ENCODE measurements at regions not wholly inside any gene's neighbourhood (a gene's known extent, or its start where the extent isn't known, plus 50 kb on each side); places are given as distances from the start of the nearest gene placed in this dataset.
"Not testable (repeated sequence)": the region's sequence is repeated elsewhere in the genome, so short reads cannot be mapped to it uniquely, and the experiment has no call there.

- DNase-seq (ENCODE audit: low spot score): no peak
Measured at GRCh38 chr6:121688974-121689373, 253.5 kb downstream of the GJA1 start.

DNA sequence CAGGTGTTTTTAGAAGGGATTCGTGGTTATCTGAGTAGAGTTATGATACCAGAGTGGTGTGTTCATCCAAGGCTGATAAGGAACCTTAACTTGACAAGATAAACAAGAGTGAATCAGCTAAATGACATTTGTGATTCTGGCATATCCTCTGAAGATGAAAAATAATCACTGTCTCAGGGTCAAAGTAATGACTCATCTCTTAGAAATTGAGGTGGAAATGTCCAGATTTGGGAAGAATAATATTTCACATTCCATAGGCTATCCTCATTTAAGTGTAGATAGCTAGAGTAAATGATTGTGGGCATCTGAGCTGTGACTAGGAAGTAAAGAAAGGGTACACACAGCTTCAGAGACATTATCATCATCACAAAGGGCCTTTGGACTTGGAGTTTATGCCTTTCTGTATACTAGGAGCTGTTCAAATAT, 255.7 kb downstream of the GJA1 start:
- DNase-seq (ENCODE audit: low spot score): peak; percentile 63

DNA sequence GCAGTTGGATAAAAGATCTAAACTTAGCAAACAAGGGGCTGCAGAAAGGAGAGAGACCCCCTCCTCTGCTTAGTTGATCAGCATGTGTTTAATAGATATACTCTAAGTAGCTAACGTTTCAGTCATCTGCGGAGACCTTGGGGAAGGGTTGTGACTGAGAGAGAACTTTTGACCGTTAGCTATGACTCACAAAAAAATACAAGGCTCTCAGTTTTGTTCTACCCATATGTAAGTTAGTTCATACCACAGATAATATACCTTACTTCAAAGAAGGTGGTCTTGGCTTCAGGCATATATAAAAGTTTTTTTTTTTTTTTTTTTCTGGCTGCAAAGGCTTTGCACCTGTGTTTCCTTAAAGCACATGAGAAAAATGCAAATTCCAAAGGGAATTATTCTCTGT, 258.9 kb downstream of the GJA1 start:
- no peak for DNase-seq (ENCODE audit: low spot score)

GRCh38 chr6:121694801-121695251, 259.4 kb downstream of the GJA1 start:
- no peak for DNase-seq (ENCODE audit: low spot score)

- no peak for DNase-seq (ENCODE audit: low spot score)
Measured at GRCh38 chr6:121695329-121695728, 259.9 kb downstream of the GJA1 start.

DNA sequence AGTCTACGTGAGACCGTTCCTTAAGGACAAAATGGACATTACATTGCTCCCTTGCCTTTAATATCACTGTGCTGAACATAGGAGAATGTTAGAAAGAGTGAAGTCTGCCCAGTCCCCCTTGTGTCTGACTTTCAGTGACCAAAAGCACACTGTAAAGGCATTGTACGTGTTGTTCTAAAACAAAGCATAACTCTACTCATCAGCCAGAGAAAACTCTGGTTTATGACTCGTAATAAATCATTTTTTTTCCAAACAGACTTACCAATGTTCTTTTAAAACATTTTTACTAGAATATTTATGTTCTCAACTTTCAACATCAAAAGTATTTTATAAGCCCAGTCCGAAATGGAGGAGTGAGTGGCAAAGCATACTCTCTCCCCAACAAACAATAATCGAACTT, 262.5 kb downstream of the GJA1 start:
- DNase-seq (ENCODE audit: low spot score): no peak

DNA sequence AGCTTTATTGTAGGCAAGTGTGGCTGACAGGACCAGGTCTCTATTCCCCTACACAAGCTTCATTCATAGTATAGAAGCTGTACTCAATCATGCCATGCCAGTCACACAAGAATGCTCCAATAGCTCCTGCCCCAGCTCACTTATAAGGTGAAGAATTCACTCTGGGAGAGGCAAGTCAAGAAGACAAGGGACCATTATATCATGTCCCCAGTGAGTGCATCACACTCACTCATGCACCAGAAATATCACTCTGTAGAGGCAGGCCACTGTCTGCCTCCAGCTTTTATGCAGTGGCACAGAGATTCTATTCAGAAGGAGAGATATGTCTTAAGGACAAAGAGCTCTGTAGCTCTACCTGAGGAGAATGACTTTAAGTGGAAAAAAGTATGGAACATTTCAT, 263.2 kb downstream of the GJA1 start:
- DNase-seq (ENCODE audit: low spot score): no peak

DNA sequence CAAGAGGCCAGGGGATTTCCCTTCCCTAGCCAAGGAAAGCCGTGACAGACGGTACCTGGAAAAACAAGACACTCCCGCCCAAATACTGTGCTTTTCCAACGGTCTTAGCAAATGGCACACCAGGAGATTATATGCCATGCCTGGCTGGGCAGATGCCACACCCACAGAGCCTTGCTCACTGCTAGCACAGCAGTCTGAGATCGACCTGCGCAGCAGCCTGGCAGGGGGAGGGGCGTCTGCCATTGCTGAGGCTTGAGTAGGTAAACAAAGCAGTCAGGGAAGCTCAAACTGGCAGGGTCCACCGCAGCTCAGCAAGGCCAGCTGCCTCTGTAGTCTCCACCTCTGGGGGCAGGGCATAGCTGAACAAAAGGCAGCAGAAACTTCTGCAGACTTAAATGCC, 267.7 kb downstream of the GJA1 start:
- DNase-seq (ENCODE audit: low spot score): not testable (repeated sequence)

- no peak for DNase-seq (ENCODE audit: low spot score)
Measured at GRCh38 chr6:121711472-121711871, 276.0 kb downstream of the GJA1 start.

DNA sequence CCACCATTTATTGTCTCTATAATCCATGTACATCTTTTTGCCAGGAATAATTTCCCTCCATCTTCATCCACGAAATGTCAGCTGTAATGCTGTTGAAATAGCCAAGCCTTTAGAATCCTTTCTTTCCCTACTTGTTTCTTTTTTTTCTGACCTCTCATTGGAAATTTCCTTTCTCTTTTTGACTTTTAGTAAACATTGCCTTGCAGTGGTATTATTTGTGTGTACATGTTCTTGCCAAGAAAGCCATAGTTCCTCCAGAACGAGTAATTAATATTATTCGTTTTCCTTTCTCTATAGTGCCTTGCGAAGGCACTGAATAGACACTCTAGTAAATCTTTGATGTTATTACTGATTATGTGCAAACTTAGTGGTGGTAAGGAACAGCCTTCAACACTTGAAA, 282.2 kb downstream of the GJA1 start:
- DNase-seq (ENCODE audit: low spot score): no peak

DNA sequence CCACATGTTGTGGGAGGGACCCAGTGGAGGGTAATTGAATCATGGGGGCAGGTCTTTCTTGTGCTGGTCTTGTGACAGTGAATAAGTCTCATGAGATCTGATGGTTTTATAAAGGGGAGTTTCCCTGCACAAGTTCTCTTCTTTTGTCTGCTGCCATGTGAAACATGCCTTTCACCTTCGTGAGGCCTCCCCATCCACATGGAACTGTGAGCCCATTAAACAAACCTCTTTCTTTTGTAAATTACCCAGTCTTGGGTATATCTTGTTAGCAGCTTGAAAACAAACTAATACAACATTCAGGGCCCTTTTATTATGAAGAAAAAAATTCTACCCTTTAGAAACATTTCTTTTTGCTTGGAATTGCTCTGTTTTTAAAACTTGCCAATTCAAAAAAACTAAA, 285.4 kb downstream of the GJA1 start:
- not testable (repeated sequence) for DNase-seq (ENCODE audit: low spot score)

DNA sequence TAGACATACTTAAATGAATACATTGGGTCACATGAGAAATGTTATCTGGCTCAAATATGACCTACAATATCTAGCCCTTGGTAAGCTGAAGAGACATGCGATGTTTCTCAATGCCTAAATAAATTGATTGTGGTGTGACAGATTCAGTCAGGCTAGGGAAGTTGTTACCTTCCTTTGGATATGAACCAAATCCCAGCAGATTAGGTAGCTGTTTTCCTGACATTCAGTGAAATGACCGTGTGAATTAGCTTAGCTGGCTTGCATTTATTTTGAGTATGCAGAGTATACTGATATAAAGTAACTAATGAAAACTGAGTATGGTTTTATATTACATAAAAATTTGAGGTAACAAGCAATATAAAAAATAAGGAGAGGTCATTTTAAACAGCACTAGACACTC, 288.2 kb downstream of the GJA1 start:
- DNase-seq (ENCODE audit: low spot score): no peak

DNA sequence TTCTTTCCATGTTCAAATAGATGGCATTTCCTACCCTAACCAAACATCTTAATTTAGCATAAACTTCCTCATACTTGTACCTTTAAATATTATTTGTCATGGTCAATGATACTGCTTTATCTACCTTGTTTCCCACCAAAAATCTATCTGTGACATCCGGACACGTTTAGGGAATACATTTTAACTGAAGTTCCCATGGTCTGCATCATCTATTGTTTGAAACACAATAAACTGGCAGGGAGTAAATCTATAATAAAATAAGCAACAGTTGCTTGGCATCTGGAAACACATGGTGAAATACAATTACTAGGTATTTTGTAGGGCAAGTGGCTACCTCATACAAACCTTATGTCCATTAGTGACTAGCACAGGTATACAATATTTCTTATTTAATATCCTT, 289.1 kb downstream of the GJA1 start:
- DNase-seq (ENCODE audit: low spot score): no peak

DNA sequence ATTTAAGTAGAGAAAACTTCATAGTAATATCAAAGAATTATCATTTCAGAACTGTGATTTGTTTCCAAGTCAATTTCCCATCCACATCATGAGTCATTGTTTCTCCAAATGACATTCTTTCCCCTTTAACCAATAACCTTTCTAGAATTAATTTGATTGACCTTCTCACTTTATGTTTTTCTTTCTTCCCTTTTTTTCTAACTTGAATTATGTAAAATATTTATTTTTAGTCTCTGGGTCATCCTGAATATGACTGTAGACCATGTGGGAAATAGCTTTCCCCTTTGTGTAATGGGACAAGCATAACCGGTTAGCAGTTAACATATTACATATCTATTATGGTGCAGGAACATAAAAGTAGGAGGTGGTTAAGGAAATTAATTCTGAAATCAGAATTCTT, 291.1 kb downstream of the GJA1 start:
- no peak for DNase-seq (ENCODE audit: low spot score)

DNA sequence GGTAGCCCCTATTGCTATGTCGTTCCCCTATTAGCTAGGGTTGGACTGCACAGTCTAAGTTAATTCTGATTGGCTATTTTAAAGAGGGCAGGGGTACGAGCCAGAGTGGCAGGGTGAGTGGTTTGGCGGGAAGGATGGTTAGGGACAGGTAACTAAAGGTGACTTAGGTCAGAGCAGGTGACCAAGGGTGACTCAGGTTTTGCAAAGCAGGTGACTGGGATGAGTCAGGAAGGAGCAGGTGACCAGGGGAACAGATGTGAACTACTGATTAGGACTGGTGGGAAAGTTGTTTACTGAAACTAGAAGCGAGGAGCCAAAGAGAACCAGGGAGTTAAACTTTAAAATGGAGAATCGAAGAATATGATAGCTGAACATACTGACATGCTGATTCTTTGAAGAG, 295.2 kb downstream of the GJA1 start:
- DNase-seq (ENCODE audit: low spot score): no peak

- no peak for DNase-seq (ENCODE audit: low spot score)
Measured at GRCh38 chr6:121731381-121731780, 295.9 kb downstream of the GJA1 start.

DNA sequence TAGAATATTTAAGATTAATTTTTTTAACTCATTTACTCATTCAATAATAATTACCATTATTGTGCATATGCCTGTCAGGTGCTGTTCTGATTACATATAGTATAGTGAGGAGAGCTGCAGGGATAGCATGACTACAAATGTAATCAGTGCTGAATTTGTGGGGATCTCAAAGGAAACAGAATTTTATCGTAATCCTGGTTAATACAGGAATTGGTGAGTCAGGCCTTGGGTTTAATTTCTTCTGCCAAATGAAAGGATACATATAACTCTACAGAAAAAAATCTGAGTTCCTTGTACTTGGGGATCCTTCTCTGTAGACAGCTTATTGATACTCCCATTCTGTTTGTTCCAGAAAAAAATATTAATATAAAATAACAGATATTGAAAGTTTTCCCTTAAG, 297.2 kb downstream of the GJA1 start:
- peak; percentile 79 for DNase-seq (ENCODE audit: low spot score)

GRCh38 chr6:121733234-121733633, 297.8 kb downstream of the GJA1 start:
- DNase-seq (ENCODE audit: low spot score): no peak

- DNase-seq (ENCODE audit: low spot score): not testable (repeated sequence)
Measured at GRCh38 chr6:121740188-121740587, 304.7 kb downstream of the GJA1 start.

DNA sequence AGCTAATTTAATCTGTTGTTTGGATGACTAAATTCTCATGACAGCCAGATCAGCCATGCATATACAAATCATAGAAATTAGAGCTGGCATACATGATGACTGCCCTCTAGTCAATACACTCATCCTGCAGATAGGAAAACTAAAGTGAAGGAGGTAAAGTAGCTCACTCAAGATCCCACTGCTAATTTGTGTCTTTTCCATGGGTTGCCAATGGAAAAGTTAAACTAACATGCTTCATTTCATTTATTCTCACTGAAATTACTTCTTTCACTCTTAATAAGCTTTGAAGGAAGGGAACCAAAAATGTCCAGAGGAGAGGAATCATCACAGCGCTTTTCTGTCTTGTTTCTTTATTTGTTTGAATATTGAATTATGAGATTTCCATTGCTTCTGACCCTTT, 308.2 kb downstream of the GJA1 start:
- no peak for DNase-seq (ENCODE audit: low spot score)

GRCh38 chr6:121748376-121748775, 312.9 kb downstream of the GJA1 start:
- DNase-seq (ENCODE audit: low spot score): peak; percentile 98

- DNase-seq (ENCODE audit: low spot score): no peak
Measured at GRCh38 chr6:121748850-121749249, 313.4 kb downstream of the GJA1 start.

GRCh38 chr6:121755485-121755884, 320.0 kb downstream of the GJA1 start:
- no peak for DNase-seq (ENCODE audit: low spot score)

DNA sequence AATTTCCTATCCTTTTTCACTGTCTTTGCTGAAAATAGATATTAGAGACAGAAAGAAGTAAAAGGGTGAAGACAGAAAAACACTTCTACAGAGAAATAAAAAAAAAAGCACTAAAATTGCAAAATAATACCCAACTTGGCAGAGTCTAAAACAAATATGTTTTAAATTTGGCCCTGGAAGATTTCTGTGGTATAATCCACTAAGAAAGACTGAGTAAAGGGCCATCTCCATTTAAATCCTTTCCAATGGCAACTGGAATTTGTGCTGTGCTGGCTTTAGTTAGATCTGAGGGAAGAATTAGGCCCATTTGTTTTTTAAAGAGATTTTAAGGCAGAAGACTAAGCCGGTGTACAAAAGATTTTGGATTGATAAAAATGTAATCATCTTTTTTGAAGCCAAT, 321.2 kb downstream of the GJA1 start:
- DNase-seq (ENCODE audit: low spot score): peak; percentile 76

DNA sequence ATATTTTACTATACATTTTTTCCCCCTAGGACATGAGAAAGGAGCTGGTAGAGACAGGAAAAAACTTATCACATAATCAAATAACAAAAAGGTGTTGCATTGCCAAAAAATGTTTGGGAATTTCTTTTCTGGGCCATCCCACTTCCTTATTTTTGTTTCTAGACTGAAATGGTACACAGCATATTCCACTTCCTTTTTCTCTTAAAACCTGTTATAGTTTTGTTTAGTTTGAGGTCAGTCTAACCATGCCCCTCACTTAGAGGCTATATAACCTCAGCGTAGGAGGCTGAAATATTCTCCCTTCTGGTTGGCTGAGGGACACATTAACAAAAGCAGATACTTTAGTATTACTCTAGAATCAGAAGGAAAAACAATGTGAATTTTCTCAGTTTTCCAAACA, 323.9 kb downstream of the GJA1 start:
- DNase-seq (ENCODE audit: low spot score): no peak

Measured in umbilical cord (tissue), 1 donor.